Body of pancreas (tissue), 4 donors: ENCODE measurements at regions not wholly inside any gene's neighbourhood (a gene's known extent, or its start where the extent isn't known, plus 50 kb on each side); places are given as distances from the start of the nearest gene placed in this dataset.

Experiments
- POLR2A ChIP-seq, 3 donors: fragments of 450-650 bp; IDR thresholded peaks; one replicate each; pipeline ENCODE4 v1.6.1; 2016; ENCODE audit warnings: antibody characterized with exemption in 3 of 3, mild to moderate bottlenecking in 2 of 3
- TF ChIP-seq, protein P1 (sequence below), 7 experiments: fragments of 450-650 bp in 4 of 7; fragments of 200-600 bp in 3 of 7; sonication (generic) in 3 of 7; IDR thresholded peaks; one replicate each; pipeline ENCODE4 v1.5.1; 2016 to 2019; ENCODE audit warnings: antibody characterized with exemption in 7 of 7

- TF ChIP-seq, protein P1, sequence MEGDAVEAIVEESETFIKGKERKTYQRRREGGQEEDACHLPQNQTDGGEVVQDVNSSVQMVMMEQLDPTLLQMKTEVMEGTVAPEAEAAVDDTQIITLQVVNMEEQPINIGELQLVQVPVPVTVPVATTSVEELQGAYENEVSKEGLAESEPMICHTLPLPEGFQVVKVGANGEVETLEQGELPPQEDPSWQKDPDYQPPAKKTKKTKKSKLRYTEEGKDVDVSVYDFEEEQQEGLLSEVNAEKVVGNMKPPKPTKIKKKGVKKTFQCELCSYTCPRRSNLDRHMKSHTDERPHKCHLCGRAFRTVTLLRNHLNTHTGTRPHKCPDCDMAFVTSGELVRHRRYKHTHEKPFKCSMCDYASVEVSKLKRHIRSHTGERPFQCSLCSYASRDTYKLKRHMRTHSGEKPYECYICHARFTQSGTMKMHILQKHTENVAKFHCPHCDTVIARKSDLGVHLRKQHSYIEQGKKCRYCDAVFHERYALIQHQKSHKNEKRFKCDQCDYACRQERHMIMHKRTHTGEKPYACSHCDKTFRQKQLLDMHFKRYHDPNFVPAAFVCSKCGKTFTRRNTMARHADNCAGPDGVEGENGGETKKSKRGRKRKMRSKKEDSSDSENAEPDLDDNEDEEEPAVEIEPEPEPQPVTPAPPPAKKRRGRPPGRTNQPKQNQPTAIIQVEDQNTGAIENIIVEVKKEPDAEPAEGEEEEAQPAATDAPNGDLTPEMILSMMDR (IDR thresholded peaks at IDR 0.05), result no peak
- no peak for TF ChIP-seq POLR2A (IDR thresholded peaks at IDR 0.05)
These were observed 257.9 kb upstream of the ADRA1B start for GRCh38 chr5:159658266-159658925.
